B cell (primary cell): ENCODE measurements at regions not wholly inside any gene's neighbourhood (a gene's known extent, or its start where the extent isn't known, plus 50 kb on each side); places are given as distances from the start of the nearest gene placed in this dataset.

Experiments used
- EZH2 ChIP-seq: IDR thresholded peaks from 2 replicates; pipeline ENCODE4 v1.6.1; 2012; ENCODE audit warnings: borderline replicate concordance, low read depth, mild to moderate bottlenecking, moderate library complexity, low read length; ENCODE audit not compliant: insufficient read depth, poor library complexity, severe bottlenecking
- TF ChIP-seq, protein P1 (sequence below): fragments of 200-600 bp; IDR thresholded peaks from one replicate; pipeline ENCODE4 v1.8.0; 2022; ENCODE audit warnings: antibody characterized with exemption, mild to moderate bottlenecking

DNA sequence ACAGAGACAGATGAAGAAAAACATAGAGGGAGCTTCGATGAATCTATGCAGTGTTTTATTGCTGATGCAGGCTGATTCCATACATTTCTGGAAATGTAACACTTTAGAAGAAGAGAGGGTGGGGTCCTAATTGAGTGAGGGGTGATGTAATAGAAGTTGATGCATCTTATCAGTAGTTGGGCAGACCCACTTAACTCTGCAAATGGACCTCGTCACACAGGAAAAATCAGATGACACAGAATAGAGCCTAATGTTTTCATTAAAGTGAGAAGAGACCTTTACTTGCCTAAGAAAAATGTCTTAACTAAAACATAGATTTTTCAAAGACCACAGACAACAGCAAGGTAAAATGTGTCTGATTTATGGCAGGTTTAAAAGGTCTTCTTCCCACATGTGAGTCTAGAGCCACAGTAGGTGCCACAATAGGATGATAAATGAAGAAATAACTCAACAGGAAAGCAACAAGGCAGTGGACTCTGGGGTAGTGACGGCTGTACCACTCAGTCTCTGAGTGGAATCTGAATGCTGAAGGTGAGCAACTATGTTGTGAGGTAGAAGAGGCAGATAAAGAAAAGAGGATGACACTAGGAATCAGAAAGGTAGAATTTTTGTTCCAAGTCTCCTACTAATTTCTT, 414.7 kb upstream of the PIK3C3 start:
- TF ChIP-seq, protein P1, sequence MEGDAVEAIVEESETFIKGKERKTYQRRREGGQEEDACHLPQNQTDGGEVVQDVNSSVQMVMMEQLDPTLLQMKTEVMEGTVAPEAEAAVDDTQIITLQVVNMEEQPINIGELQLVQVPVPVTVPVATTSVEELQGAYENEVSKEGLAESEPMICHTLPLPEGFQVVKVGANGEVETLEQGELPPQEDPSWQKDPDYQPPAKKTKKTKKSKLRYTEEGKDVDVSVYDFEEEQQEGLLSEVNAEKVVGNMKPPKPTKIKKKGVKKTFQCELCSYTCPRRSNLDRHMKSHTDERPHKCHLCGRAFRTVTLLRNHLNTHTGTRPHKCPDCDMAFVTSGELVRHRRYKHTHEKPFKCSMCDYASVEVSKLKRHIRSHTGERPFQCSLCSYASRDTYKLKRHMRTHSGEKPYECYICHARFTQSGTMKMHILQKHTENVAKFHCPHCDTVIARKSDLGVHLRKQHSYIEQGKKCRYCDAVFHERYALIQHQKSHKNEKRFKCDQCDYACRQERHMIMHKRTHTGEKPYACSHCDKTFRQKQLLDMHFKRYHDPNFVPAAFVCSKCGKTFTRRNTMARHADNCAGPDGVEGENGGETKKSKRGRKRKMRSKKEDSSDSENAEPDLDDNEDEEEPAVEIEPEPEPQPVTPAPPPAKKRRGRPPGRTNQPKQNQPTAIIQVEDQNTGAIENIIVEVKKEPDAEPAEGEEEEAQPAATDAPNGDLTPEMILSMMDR, result no peak
- TF ChIP-seq EZH2, result no peak
